ENCODE measurements at regions not wholly inside any gene's neighbourhood (a gene's known extent, or its start where the extent isn't known, plus 50 kb on each side); places are given as distances from the start of the nearest gene placed in this dataset.

DNA sequence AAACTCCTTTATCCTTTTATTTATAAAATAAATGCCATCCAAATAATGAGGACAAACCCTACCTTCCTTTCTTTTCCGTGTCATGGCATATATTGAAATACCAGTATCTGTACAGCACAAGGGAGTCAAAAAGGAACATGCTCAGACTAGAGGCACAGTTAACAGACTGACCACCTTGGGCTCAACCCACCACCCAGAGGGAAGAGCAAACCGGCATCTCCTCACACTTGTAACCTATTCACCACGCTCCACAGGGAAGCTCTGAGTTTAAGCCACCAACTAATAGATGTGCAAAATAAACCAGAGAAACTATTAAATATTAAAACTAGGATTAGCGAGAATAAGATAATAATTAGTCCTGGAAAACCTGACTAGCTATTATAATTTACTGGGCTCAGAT is 112.7 kb downstream of the SIPA1L2 start:
- no peaks in the 10 kb centered on the region for H3K4me1 ChIP-seq (ENCODE audit: control insufficient read depth, extremely low read depth, insufficient read depth, low read length)
- no peaks in the 10 kb centered on the region for H4K20me1 ChIP-seq (replicated peaks; ENCODE audit: control insufficient read depth, extremely low read depth, insufficient read depth, low read length)
- H3K9ac ChIP-seq (replicated peaks; ENCODE audit: extremely low read depth, insufficient read depth, low read length), result no peak overlapping the region
- POLR2A ChIA-PET, result no interaction called here
- no peak overlapping the region for H3K4me2 ChIP-seq (ENCODE audit: insufficient read depth, low read length)
- H2AFZ ChIP-seq (ENCODE audit: low read depth, low read length), result no peak overlapping the region
- FAIRE-seq, result no peak
- no peak overlapping the region for H3K27ac ChIP-seq (ENCODE audit: insufficient read depth, low read depth, low read length)
- dilution Hi-C loops (cut with MboI; ENCODE audit: extremely low pct_ligation_motif_present, low sequenced_read_pairs), result no loop called here
- TF ChIP-seq FOS (IDR thresholded peaks at IDR 0.05; ENCODE audit: borderline replicate concordance, insufficient read depth, low read length), result no peak
- TF ChIP-seq, protein P1, sequence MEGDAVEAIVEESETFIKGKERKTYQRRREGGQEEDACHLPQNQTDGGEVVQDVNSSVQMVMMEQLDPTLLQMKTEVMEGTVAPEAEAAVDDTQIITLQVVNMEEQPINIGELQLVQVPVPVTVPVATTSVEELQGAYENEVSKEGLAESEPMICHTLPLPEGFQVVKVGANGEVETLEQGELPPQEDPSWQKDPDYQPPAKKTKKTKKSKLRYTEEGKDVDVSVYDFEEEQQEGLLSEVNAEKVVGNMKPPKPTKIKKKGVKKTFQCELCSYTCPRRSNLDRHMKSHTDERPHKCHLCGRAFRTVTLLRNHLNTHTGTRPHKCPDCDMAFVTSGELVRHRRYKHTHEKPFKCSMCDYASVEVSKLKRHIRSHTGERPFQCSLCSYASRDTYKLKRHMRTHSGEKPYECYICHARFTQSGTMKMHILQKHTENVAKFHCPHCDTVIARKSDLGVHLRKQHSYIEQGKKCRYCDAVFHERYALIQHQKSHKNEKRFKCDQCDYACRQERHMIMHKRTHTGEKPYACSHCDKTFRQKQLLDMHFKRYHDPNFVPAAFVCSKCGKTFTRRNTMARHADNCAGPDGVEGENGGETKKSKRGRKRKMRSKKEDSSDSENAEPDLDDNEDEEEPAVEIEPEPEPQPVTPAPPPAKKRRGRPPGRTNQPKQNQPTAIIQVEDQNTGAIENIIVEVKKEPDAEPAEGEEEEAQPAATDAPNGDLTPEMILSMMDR (IDR thresholded peaks at IDR 0.05; ENCODE audit: extremely low read depth in 1 of 2, insufficient read depth in 1 of 2, low read depth in 1 of 2, low read length in 2 of 2), result no peak
- TF ChIP-seq MYC (IDR thresholded peaks at IDR 0.05; ENCODE audit: low read depth, low read length), result no peak
- no TSS peak for BruUV-seq (replicated peaks)
- H3K9me3 ChIP-seq (replicated peaks; ENCODE audit: control insufficient read depth, insufficient read depth, low read length), result no peaks in the 10 kb centered on the region
- DNase-seq (ENCODE audit: low read depth, low spot score), result no peak
- H3K27me3 ChIP-seq (ENCODE audit: control insufficient read depth in 2 of 2, insufficient read depth in 2 of 2, low read length in 2 of 2), result no peaks in the 10 kb centered on the region
- CTCF ChIA-PET, result interaction anchor here (1.8 kb wide), 1 partner anchor 10 kb away, joined by 6 read pairs; no protein-coding TSS in a partner anchor
- H3K79me2 ChIP-seq (ENCODE audit: control insufficient read depth, insufficient read depth, low read length), result no peaks in the 10 kb centered on the region
- H3K36me3 ChIP-seq (ENCODE audit: control insufficient read depth in 2 of 2, extremely low read depth in 1 of 2, insufficient read depth in 2 of 2, low read length in 2 of 2), result no peaks in the 10 kb centered on the region
- no peak overlapping the region for H3K4me3 ChIP-seq (replicated peaks in 1 of 3; ENCODE audit: insufficient read depth in 1 of 3, low read depth in 1 of 3, low read length in 3 of 3)
- intact Hi-C loops (cut with micrococcal nuclease), result no loop called here
- no peaks in the 10 kb centered on the region for H3K9me1 ChIP-seq (replicated peaks; ENCODE audit: control insufficient read depth, extremely low read depth, insufficient read depth, low read length)

DNA sequence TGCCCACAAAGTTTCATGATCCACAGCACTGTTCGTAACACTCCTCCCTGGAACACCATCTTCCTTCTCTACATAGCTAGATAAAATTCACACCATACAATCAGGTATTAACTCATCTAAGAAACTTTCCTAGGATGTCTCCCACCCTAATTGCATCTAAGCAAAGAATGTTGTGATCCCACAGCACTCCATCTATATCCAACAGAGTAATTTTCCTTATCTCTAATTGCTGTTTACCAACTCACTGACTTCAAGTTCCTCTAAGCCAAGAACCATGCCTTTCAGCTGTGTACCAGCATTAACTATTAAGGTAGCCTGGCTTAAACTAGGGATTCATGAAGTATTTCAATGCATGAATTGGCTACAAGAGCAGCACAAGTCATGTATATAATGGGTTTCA is 114.2 kb downstream of the SIPA1L2 start:
- dilution Hi-C loops (cut with MboI; ENCODE audit: extremely low pct_ligation_motif_present, low sequenced_read_pairs) (no loop called here), intact Hi-C loops (cut with micrococcal nuclease) (no loop called here)
- Histone ChIP-seq H3K79me2 (ENCODE audit: control insufficient read depth, insufficient read depth, low read length) (no peaks in the 10 kb centered on the region), H3K4me1 (ENCODE audit: control insufficient read depth, extremely low read depth, insufficient read depth, low read length) (no peaks in the 10 kb centered on the region), H4K20me1 (replicated peaks; ENCODE audit: control insufficient read depth, extremely low read depth, insufficient read depth, low read length) (no peaks in the 10 kb centered on the region), H3K9me3 (replicated peaks; ENCODE audit: control insufficient read depth, insufficient read depth, low read length) (no peaks in the 10 kb centered on the region), H3K27me3 (ENCODE audit: control insufficient read depth in 2 of 2, insufficient read depth in 2 of 2, low read length in 2 of 2) (no peaks in the 10 kb centered on the region), H3K4me3 (replicated peaks in 1 of 3; ENCODE audit: insufficient read depth in 1 of 3, low read depth in 1 of 3, low read length in 3 of 3) (no peak overlapping the region), H3K9me1 (replicated peaks; ENCODE audit: control insufficient read depth, extremely low read depth, insufficient read depth, low read length) (no peaks in the 10 kb centered on the region), H3K27ac (ENCODE audit: insufficient read depth, low read depth, low read length) (no peak overlapping the region), H3K36me3 (ENCODE audit: control insufficient read depth in 2 of 2, extremely low read depth in 1 of 2, insufficient read depth in 2 of 2, low read length in 2 of 2) (no peaks in the 10 kb centered on the region), H2AFZ (ENCODE audit: low read depth, low read length) (no peak overlapping the region), H3K4me2 (ENCODE audit: insufficient read depth, low read length) (no peak overlapping the region), H3K9ac (replicated peaks; ENCODE audit: extremely low read depth, insufficient read depth, low read length) (no peak overlapping the region)
- BruUV-seq (replicated peaks), result no TSS peak
- no peak for DNase-seq (ENCODE audit: low read depth, low spot score)
- TF ChIP-seq, protein P2, sequence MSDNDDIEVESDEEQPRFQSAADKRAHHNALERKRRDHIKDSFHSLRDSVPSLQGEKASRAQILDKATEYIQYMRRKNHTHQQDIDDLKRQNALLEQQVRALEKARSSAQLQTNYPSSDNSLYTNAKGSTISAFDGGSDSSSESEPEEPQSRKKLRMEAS (IDR thresholded peaks at IDR 0.05; ENCODE audit: insufficient read depth, insufficient read length), result no peak
- TF ChIP-seq MYC (IDR thresholded peaks at IDR 0.05; ENCODE audit: low read depth, low read length) (no peak), GATA2 (IDR thresholded peaks at IDR 0.05; ENCODE audit: insufficient read depth, insufficient read length, low read depth, low read length) (no peak), POLR2AphosphoS5 (IDR thresholded peaks at IDR 0.05; ENCODE audit: insufficient read depth, low read depth, low read length) (no peak)
- CTCF ChIA-PET, result no interaction called here
- FAIRE-seq, result no peak
- POLR2A ChIA-PET, result no interaction called here

Measured in endothelial cell of umbilical vein (primary cell).